ENCODE measurements at regions not wholly inside any gene's neighbourhood (a gene's known extent, or its start where the extent isn't known, plus 50 kb on each side); places are given as distances from the start of the nearest gene placed in this dataset.

GRCh38 chr5:124373883-124374282 is 372.6 kb downstream of the ZNF608 start:
- no peak for TF ChIP-seq EP300 (IDR thresholded peaks at IDR 0.05)
- no peak for TF ChIP-seq CTCF (IDR thresholded peaks at IDR 0.05)
- TF ChIP-seq POLR2A (IDR thresholded peaks at IDR 0.05): no peak
- no peak for TF ChIP-seq POLR2AphosphoS5 (IDR thresholded peaks at IDR 0.05)

Data from stomach (tissue), 4 donors.